ENCODE measurements at regions not wholly inside any gene's neighbourhood (a gene's known extent, or its start where the extent isn't known, plus 50 kb on each side); places are given as distances from the start of the nearest gene placed in this dataset.
A peak's percentile ranks its signal among the peaks of the same experiment; 100 is the strongest.

DNA sequence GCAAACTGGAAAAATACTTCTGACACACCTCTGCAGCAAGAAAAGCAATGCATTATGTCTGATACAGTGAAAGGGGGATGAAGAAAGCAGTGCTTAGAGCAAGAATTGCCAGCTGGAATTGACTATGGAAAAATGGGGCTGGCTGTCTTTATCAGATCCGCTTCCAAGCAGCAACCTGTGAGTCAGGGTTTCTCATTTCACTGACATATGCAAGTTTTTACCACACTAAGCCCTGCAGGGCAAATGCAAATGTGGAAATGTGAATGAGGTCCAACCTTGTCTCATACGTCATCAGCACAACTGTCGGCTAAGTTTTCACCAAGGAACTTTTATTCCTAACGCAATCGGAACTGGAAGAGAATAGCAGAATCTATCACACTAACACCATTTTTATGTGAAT lies 172.5 kb upstream of the GADL1 start:
- DNase-seq = no peak

DNA sequence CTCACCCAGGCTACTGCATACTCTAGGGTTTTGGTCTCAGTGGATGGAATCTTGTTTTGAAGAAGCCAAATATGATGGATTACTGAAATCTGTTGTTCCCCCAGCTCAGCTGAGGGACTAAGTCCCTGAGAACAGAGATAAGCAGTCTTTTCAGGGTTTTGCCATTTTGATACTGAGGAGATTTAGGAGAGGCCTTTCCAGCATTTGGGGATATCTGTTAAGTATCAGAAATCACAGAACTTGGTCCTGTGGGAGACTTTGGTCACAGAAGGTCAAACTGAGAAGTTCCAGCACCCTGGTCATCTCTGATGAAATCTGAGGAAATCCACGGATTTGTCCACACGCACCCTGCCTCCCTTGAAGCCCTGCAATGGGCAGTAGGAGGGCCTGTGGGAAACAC lies 181.0 kb upstream of the GADL1 start:
- H3K9me3 ChIP-seq = no peaks in the 10 kb centered on the region
- H3K27ac ChIP-seq = no peak overlapping the region
- no peak for DNase-seq
- H3K27me3 ChIP-seq = no peaks in the 10 kb centered on the region
- no peaks in the 10 kb centered on the region for H3K36me3 ChIP-seq
- TF ChIP-seq EP300 (IDR thresholded peaks at IDR 0.05) = no peak
- no peak for TF ChIP-seq POLR2AphosphoS5 (IDR thresholded peaks at IDR 0.05)
- TF ChIP-seq, protein P1, sequence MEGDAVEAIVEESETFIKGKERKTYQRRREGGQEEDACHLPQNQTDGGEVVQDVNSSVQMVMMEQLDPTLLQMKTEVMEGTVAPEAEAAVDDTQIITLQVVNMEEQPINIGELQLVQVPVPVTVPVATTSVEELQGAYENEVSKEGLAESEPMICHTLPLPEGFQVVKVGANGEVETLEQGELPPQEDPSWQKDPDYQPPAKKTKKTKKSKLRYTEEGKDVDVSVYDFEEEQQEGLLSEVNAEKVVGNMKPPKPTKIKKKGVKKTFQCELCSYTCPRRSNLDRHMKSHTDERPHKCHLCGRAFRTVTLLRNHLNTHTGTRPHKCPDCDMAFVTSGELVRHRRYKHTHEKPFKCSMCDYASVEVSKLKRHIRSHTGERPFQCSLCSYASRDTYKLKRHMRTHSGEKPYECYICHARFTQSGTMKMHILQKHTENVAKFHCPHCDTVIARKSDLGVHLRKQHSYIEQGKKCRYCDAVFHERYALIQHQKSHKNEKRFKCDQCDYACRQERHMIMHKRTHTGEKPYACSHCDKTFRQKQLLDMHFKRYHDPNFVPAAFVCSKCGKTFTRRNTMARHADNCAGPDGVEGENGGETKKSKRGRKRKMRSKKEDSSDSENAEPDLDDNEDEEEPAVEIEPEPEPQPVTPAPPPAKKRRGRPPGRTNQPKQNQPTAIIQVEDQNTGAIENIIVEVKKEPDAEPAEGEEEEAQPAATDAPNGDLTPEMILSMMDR (IDR thresholded peaks at IDR 0.05) = no peak
- no peak for TF ChIP-seq POLR2A (IDR thresholded peaks at IDR 0.05)
- H3K4me3 ChIP-seq = no peak overlapping the region
- 90 to 94% methylated on average over 2 of the region's 2 CpGs for WGBS, 2 donors
- no peak for ATAC-seq (ENCODE audit: low FRiP score in 2 of 2)
- H3K4me1 ChIP-seq = no peaks in the 10 kb centered on the region

More for the DNA sequence above, 172.5 kb upstream of the GADL1 start:
- H3K9me3 ChIP-seq = no peaks in the 10 kb centered on the region
- no peaks in the 10 kb centered on the region for H3K27me3 ChIP-seq
- 76 to 80% methylated on average over 5 of the region's 5 CpGs for WGBS, 2 donors
- TF ChIP-seq, protein P1 (IDR thresholded peaks at IDR 0.05) = no peak
- no peak for TF ChIP-seq POLR2AphosphoS5 (IDR thresholded peaks at IDR 0.05)
- TF ChIP-seq EP300 (IDR thresholded peaks at IDR 0.05) = no peak
- TF ChIP-seq POLR2A (IDR thresholded peaks at IDR 0.05) = no peak
- H3K27ac ChIP-seq = no peak overlapping the region
- ATAC-seq (ENCODE audit: low FRiP score in 2 of 2) = peak in 1 of 2 donors; percentile 88
- H3K36me3 ChIP-seq = no peaks in the 10 kb centered on the region
- H3K4me1 ChIP-seq = no peaks in the 10 kb centered on the region
- no peak overlapping the region for H3K4me3 ChIP-seq

DNA sequence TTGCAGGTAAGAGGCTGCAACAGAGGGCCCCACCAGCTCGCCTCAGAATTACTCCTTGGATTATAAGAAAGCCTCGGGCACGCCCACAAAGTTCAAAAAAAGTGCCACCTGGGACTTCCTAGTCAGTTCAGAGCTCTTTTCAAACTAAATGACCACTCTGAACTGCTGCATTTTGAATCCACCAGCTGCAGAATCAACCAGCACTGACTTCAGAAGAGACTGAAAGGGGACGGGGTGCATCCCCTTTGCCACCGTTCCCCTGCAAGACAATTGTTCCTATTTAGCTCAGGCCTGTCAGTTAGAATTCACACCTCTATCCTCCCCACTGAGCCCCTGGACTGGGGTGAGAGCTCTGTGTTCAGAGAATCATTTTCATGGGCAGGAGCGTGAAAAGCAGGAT lies 181.4 kb upstream of the GADL1 start:
- Histone ChIP-seq H3K4me1 (no peaks in the 10 kb centered on the region), H3K27ac (no peak overlapping the region), H3K36me3 (no peaks in the 10 kb centered on the region), H3K4me3 (no peak overlapping the region), H3K27me3 (no peaks in the 10 kb centered on the region), H3K9me3 (no peaks in the 10 kb centered on the region)
- WGBS, 2 donors = 90% methylated on average over 2 to 6 of the region's 6 CpGs
- TF ChIP-seq POLR2AphosphoS5 (IDR thresholded peaks at IDR 0.05) (no peak), EP300 (IDR thresholded peaks at IDR 0.05) (no peak), POLR2A (IDR thresholded peaks at IDR 0.05) (no peak)
- TF ChIP-seq, protein P1 (IDR thresholded peaks at IDR 0.05) = no peak
- ATAC-seq (ENCODE audit: low FRiP score in 2 of 2) (no peak), DNase-seq (no peak)

DNA sequence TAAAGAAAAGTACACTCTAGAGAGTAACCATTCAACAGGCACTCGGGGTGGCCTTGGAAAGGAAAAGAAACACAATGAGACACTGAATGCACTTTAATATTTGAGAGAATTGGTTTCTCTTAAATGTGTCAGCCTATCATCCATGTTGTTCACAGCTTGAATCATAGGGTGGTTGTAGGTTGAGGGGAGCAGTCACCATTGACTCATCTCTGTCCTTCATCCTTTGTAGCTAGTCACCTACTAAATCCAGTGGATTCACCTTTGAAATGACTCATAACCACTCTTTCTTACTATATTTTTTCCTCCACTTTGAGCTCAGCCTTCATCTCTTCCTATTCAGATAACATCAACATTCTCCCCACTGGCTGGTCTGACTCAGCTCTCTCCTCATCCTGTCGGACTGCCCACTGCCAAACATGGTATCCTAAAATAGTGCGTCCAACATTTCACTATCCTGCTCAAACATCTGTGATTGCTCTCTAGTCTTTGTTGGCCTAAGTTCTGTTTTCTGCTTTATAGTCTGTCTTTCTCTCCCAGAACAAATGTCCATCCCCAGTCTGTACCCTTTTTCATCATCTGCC lies 182.7 kb upstream of the GADL1 start:
- no peak for DNase-seq
- H3K4me3 ChIP-seq = no peak overlapping the region
- no peaks in the 10 kb centered on the region for H3K27me3 ChIP-seq
- WGBS, 2 donors = 51 to 55% methylated on average over 3 of the region's 3 CpGs
- H3K4me1 ChIP-seq = no peaks in the 10 kb centered on the region
- TF ChIP-seq POLR2AphosphoS5 (IDR thresholded peaks at IDR 0.05) (no peak), EP300 (IDR thresholded peaks at IDR 0.05) (no peak), POLR2A (IDR thresholded peaks at IDR 0.05) (no peak)
- TF ChIP-seq, protein P1 (IDR thresholded peaks at IDR 0.05) = no peak
- H3K9me3 ChIP-seq = no peaks in the 10 kb centered on the region
- no peaks in the 10 kb centered on the region for H3K36me3 ChIP-seq
- no peak for ATAC-seq (ENCODE audit: low FRiP score in 2 of 2)
- no peak overlapping the region for H3K27ac ChIP-seq

DNA sequence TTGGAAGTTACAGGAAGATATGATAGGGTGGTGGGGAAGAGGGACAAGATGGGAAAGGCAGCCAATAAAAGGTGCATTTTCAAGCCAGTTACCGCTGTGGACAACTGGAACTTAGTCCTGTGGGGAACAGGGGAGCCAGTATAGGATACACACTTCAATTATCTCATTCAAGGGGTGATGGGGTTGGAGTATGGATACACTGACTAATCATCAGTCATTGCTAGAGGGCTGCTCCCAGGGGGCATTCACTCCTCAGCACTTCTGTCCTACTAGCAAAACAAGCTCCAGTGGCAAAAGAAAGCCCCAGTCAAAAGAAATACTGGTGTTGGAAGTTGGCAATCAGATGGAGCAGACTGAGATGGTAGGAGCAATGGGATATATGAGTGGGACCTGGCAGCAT lies 183.4 kb upstream of the GADL1 start:
- 97 to 100% methylated on average over 1 of the region's 1 CpG for WGBS, 2 donors
- Histone ChIP-seq H3K27me3 (no peaks in the 10 kb centered on the region), H3K4me1 (no peaks in the 10 kb centered on the region)

More for the DNA sequence above, 183.4 kb upstream of the GADL1 start:
- TF ChIP-seq, protein P1 (IDR thresholded peaks at IDR 0.05) = no peak
- TF ChIP-seq POLR2A (IDR thresholded peaks at IDR 0.05) (no peak), EP300 (IDR thresholded peaks at IDR 0.05) (no peak), POLR2AphosphoS5 (IDR thresholded peaks at IDR 0.05) (no peak)
- ATAC-seq (ENCODE audit: low FRiP score in 2 of 2) (no peak), DNase-seq (no peak)
- Histone ChIP-seq H3K36me3 (no peaks in the 10 kb centered on the region), H3K9me3 (no peaks in the 10 kb centered on the region), H3K27ac (no peak overlapping the region), H3K4me3 (no peak overlapping the region)
